HG03521 (cell line): ENCODE measurements at regions not wholly inside any gene's neighbourhood (a gene's known extent, or its start where the extent isn't known, plus 50 kb on each side); places are given as distances from the start of the nearest gene placed in this dataset.
"Not testable (repeated sequence)": the region's sequence is repeated elsewhere in the genome, so short reads cannot be mapped to it uniquely, and the experiment has no call there.

ENCODE experiments used
- ATAC-seq: cut with Tn5 transposase; IDR thresholded peaks from one replicate; pipeline ENCODE4 v1.9.1; 2021; ENCODE audit warnings: mild to moderate bottlenecking, moderate library complexity; ENCODE audit not compliant: unreplicated experiment

- ATAC-seq: no peak
These were observed 402.5 kb downstream of the STK39 start for GRCh38 chr2:167844714-167845530.

- no peak for ATAC-seq
These were observed 403.7 kb downstream of the STK39 start for GRCh38 chr2:167843657-167844056.

GRCh38 chr2:167843217-167843616 lies 404.2 kb downstream of the STK39 start:
- ATAC-seq: no peak

- no peak for ATAC-seq
These were observed 405.3 kb downstream of the STK39 start for GRCh38 chr2:167842047-167842446.

- ATAC-seq: not testable (repeated sequence)
These were observed 412.1 kb downstream of the STK39 start for GRCh38 chr2:167835290-167835689.

GRCh38 chr2:167834707-167835106 lies 412.7 kb downstream of the STK39 start:
- no peak for ATAC-seq

- ATAC-seq: no peak
These were observed 414.1 kb downstream of the STK39 start for GRCh38 chr2:167833294-167833693.

- no peak for ATAC-seq
These were observed 414.5 kb downstream of the STK39 start for GRCh38 chr2:167832868-167833287.

- no peak for ATAC-seq
These were observed 419.9 kb downstream of the STK39 start for GRCh38 chr2:167827352-167828097.

- no peak for ATAC-seq
These were observed 420.5 kb downstream of the STK39 start for GRCh38 chr2:167826906-167827305.

GRCh38 chr2:167825664-167826063 lies 421.7 kb downstream of the STK39 start:
- no peak for ATAC-seq

- no peak for ATAC-seq
These were observed 424.5 kb downstream of the STK39 start for GRCh38 chr2:167822690-167823465.

- no peak for ATAC-seq
These were observed 426.9 kb downstream of the STK39 start for GRCh38 chr2:167820488-167820887.

GRCh38 chr2:167818521-167818920 lies 428.9 kb downstream of the STK39 start:
- no peak for ATAC-seq

GRCh38 chr2:167817908-167818307 lies 429.5 kb downstream of the STK39 start:
- ATAC-seq: no peak

- ATAC-seq: no peak
These were observed 430.0 kb downstream of the STK39 start for GRCh38 chr2:167817422-167817821.

- ATAC-seq: no peak
These were observed 430.5 kb downstream of the STK39 start for GRCh38 chr2:167816874-167817290.

- no peak for ATAC-seq
These were observed 432.3 kb downstream of the STK39 start for GRCh38 chr2:167814881-167815718.

- not testable (repeated sequence) for ATAC-seq
These were observed 432.9 kb downstream of the STK39 start for GRCh38 chr2:167814482-167814880.

GRCh38 chr2:167809799-167810198 lies 437.6 kb downstream of the STK39 start:
- not testable (repeated sequence) for ATAC-seq
